K562 (cell line): ENCODE measurements at regions not wholly inside any gene's neighbourhood (a gene's known extent, or its start where the extent isn't known, plus 50 kb on each side); places are given as distances from the start of the nearest gene placed in this dataset.

Source experiments
- ATAC-seq: fragments of 200-7000 bp; cut with Tn5 transposase; 3 replicates; pipeline ENCODE4 v1.9.1; 2020; ENCODE audit warnings: moderate library complexity
- BruUV-seq: library from RNA; stranded (reverse); fragments of 400-500 nt; replicated peaks from 2 replicates; lab custom pipeline; 2021; lab: Mats Ljungman, UMichigan
- CTCF ChIA-PET: fragments of 300-600 bp; formaldehyde crosslinking; extraction: SDS; loops from one replicate; lab custom pipeline; 2021; ENCODE audit warnings: low intra/inter-chr PET ratio; lab: Yijun Ruan, JAX
- POLR2A ChIA-PET: fragments of 300-600, 350-650 bp; sonication (Branson Sonifier 250); formaldehyde crosslinking; extraction: SDS; loops from one replicate; lab custom pipeline; 2021; ENCODE audit warnings: antibody characterized with exemption, inconsistent platforms; lab: Yijun Ruan, JAX
- DNase-seq, 4 experiments: peaks; one replicate each; pipeline versions ENCODE4 v3.0.0 to v3.0.0-alpha.2; 2011 to 2018; ENCODE audit warnings: low spot score in 3 of 4, mixed read lengths in 3 of 4; ENCODE audit errors: extremely low read depth in 1 of 4
- FAIRE-seq: peaks from 2 replicates; lab custom pipeline; 2011; peaks lifted over from hg19 to GRCh38; lab: Jason Lieb, UNC
- H2AFZ ChIP-seq: 2 replicates; pipeline ENCODE4 v1.6.0; 2011; ENCODE audit warnings: low read depth, low read length, control low read depth, inconsistent platforms
- H3K27ac ChIP-seq: fragments of 200-600 bp; 3 replicates; pipeline ENCODE4 v1.8.0; 2011; ENCODE audit warnings: low read depth, mild to moderate bottlenecking, control low read depth, inconsistent platforms, low read length, moderate library complexity, mixed read lengths; ENCODE audit errors: extremely low read depth
- H3K27me3 ChIP-seq, 2 experiments: fragments of 300-600 bp in 1 of 2; 2 replicates in 1 of 2; 3 replicates in 1 of 2; pipeline versions ENCODE4 v1.6.0 to v1.8.0; 2011; ENCODE audit warnings: inconsistent platforms in 2 of 2, low read length in 2 of 2, mild to moderate bottlenecking in 1 of 2, mixed read lengths in 1 of 2, moderate library complexity in 1 of 2; ENCODE audit not compliant: control insufficient read depth in 2 of 2, insufficient read depth in 2 of 2
- H3K36me3 ChIP-seq: fragments of 300-600 bp; 3 replicates; pipeline ENCODE4 v1.8.0; 2011; ENCODE audit warnings: mild to moderate bottlenecking, low read length, inconsistent platforms; ENCODE audit not compliant: control insufficient read depth, insufficient read depth
- H3K4me1 ChIP-seq, 2 experiments: fragments of 200-600 bp in 1 of 2; replicated peaks in 1 of 2; 2 replicates in 1 of 2; 3 replicates in 1 of 2; pipeline versions ENCODE4 v1.5.1 to v1.8.0; 2011; ENCODE audit warnings: inconsistent platforms in 2 of 2, low read length in 2 of 2, mild to moderate bottlenecking in 1 of 2, mixed read lengths in 1 of 2, moderate library complexity in 1 of 2; ENCODE audit not compliant: control insufficient read depth in 2 of 2, insufficient read depth in 2 of 2
- H3K4me2 ChIP-seq: 2 replicates; pipeline ENCODE4 v1.6.1; 2011; ENCODE audit warnings: low read length, control low read depth, inconsistent platforms, mixed read lengths; ENCODE audit not compliant: insufficient read depth
- H3K4me3 ChIP-seq: fragments of 200-600 bp; sonication (generic), shearing (Covaris generic); 2 replicates; pipeline ENCODE4 v1.5.1; 2016; ENCODE audit warnings: control low read depth, inconsistent platforms
- H3K79me2 ChIP-seq: fragments of 200-600 bp; 3 replicates; pipeline ENCODE4 v1.8.0; 2011; ENCODE audit warnings: low read length, inconsistent platforms; ENCODE audit not compliant: control insufficient read depth, insufficient read depth
- H3K9ac ChIP-seq, 2 experiments: 2 replicates each; pipeline versions ENCODE4 v1.6.0 to v1.6.1; 2011; ENCODE audit warnings: low read depth in 2 of 2, low read length in 2 of 2, control low read depth in 1 of 2, inconsistent platforms in 1 of 2, mild to moderate bottlenecking in 1 of 2, mixed read lengths in 1 of 2; ENCODE audit not compliant: insufficient read depth in 1 of 2
- H3K9me1 ChIP-seq: one replicate; pipeline ENCODE4 v1.6.0; 2011; ENCODE audit warnings: inconsistent platforms, mild to moderate bottlenecking, low read length, moderate library complexity; ENCODE audit not compliant: control insufficient read depth, insufficient read depth
- H3K9me3 ChIP-seq: replicated peaks from 2 replicates; pipeline ENCODE4 v1.5.1; 2011; ENCODE audit warnings: low read depth, low read length, inconsistent platforms; ENCODE audit not compliant: control insufficient read depth, insufficient read depth
- H4K20me1 ChIP-seq: replicated peaks from 2 replicates; pipeline ENCODE4 v1.6.1; 2011; ENCODE audit warnings: low read length, inconsistent platforms, mixed read lengths; ENCODE audit not compliant: control insufficient read depth, insufficient read depth
- GABPA ChIP-seq: fragments of 200-800 bp; sonication (Bioruptor generic); conservative IDR thresholded peaks from 2 replicates; pipeline ENCODE4 v1.6.1; 2016; ENCODE audit warnings: low read depth, missing genetic modification characterization, missing compliant biosample characterization
- POLR2H ChIP-seq: IDR thresholded peaks from 2 replicates; pipeline ENCODE4 v1.6.1; 2016; ENCODE audit warnings: missing genetic modification characterization, low read depth, mild to moderate bottlenecking, control low read depth, missing compliant biosample characterization, moderate library complexity
- POU5F1 ChIP-seq: fragments of 150-350 bp; IDR thresholded peaks from 2 replicates; pipeline ENCODE4 v1.6.1; 2014; ENCODE audit warnings: borderline replicate concordance, low read length, low read depth, mild to moderate bottlenecking; ENCODE audit not compliant: partially characterized antibody
- PPARD ChIP-seq: fragments of 250-450 bp; sonication (Bioruptor Pico); IDR thresholded peaks from 2 replicates; pipeline ENCODE4 v1.8.0; 2022; ENCODE audit warnings: inconsistent platforms, mild to moderate bottlenecking, moderate library complexity
- SMARCB1 ChIP-seq: IDR thresholded peaks from 2 replicates; pipeline ENCODE4 v1.6.1; 2011; ENCODE audit warnings: improper control_type of control experiment, low read depth; ENCODE audit not compliant: insufficient read length
- TAF15 ChIP-seq: fragments of 200-400 bp; formaldehyde crosslinking; IDR thresholded peaks from 2 replicates; pipeline ENCODE4 v1.6.1; 2017; ENCODE audit warnings: mild to moderate bottlenecking, low read depth, low read length, moderate library complexity
- WGBS: fragments of 100-300 bp; shearing (Covaris generic); methylation state at CpG from one replicate; pipeline ENCODE4 v1.1.6; 2016; ENCODE audit warnings: low coverage, mixed read lengths; ENCODE audit not compliant: insufficient coverage; ENCODE audit errors: missing lambda C conversion rate; 5-methylcytosine and 5-hydroxymethylcytosine counted together
- in situ Hi-C: fragments of 300-500 bp; cut with MboI; formaldehyde crosslinking; loops from 4 replicates; pipeline ENCODE4 v1.15.0; 2018; ENCODE audit warnings: inconsistent platforms, mixed read lengths
- intact Hi-C: fragments of 100-400 bp; cut with micrococcal nuclease; formaldehyde crosslinking; loops from 2 replicates; pipeline ENCODE4 v1.14.2; 2022
- TF ChIP-seq, protein P1 (sequence below): fragments of 450-650 bp; IDR thresholded peaks from 2 replicates; pipeline ENCODE4 v1.6.1; 2017; ENCODE audit warnings: antibody characterized with exemption, mild to moderate bottlenecking

DNA sequence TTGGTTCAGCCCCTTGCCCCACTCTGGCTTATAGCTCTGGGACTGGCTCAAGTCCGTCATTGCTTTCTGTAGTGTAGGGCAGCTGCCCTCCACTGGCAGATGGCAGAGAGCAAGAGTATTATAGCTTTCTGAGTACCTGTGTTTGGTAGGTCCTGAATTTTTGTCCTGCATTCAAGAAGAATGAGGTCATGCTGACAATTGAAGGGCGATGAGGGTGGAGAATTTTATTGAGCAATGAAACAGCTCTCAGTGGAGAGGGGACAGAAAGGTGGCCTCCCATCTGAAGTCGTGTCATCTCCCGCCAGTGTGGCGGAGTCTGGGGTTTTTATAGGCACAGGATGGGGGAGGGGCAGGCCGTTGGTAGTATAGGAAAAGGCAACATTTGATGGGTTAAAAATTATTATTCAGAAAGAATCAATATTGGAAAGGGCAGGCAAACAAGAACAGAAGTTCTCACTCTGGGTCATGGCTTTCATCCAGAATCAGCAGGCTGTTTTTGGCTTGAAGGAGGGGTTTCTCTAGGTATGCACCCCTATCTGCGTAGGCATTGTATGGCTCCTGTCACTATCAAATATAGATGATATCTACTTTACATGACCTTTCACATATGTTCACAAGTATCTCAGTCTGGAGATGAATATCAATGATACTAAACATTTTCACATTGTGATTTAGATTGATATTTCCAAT, 1239.7 kb upstream of the ALCAM start:
- H3K9me3 ChIP-seq, result no peaks in the 10 kb centered on the region
- intact Hi-C loops (no loop called here), in situ Hi-C loops (no loop called here)
- BruUV-seq, result no TSS peak
- TF ChIP-seq SMARCB1 (no peak), PPARD (CRISPR knock-in tag) (no peak), POU5F1 (no peak), GABPA (tag) (no peak), TAF15 (no peak), POLR2H (tag) (no peak)
- TF ChIP-seq, protein P1, sequence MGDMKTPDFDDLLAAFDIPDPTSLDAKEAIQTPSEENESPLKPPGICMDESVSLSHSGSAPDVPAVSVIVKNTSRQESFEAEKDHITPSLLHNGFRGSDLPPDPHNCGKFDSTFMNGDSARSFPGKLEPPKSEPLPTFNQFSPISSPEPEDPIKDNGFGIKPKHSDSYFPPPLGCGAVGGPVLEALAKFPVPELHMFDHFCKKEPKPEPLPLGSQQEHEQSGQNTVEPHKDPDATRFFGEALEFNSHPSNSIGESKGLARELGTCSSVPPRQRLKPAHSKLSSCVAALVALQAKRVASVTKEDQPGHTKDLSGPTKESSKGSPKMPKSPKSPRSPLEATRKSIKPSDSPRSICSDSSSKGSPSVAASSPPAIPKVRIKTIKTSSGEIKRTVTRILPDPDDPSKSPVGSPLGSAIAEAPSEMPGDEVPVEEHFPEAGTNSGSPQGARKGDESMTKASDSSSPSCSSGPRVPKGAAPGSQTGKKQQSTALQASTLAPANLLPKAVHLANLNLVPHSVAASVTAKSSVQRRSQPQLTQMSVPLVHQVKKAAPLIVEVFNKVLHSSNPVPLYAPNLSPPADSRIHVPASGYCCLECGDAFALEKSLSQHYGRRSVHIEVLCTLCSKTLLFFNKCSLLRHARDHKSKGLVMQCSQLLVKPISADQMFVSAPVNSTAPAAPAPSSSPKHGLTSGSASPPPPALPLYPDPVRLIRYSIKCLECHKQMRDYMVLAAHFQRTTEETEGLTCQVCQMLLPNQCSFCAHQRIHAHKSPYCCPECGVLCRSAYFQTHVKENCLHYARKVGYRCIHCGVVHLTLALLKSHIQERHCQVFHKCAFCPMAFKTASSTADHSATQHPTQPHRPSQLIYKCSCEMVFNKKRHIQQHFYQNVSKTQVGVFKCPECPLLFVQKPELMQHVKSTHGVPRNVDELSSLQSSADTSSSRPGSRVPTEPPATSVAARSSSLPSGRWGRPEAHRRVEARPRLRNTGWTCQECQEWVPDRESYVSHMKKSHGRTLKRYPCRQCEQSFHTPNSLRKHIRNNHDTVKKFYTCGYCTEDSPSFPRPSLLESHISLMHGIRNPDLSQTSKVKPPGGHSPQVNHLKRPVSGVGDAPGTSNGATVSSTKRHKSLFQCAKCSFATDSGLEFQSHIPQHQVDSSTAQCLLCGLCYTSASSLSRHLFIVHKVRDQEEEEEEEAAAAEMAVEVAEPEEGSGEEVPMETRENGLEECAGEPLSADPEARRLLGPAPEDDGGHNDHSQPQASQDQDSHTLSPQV, result no peak
- no peak overlapping the region for H3K27ac ChIP-seq
- no peak for FAIRE-seq
- H3K36me3 ChIP-seq, result no peaks in the 10 kb centered on the region
- H3K27me3 ChIP-seq, result no peaks in the 10 kb centered on the region
- no peaks in the 10 kb centered on the region for H3K4me1 ChIP-seq
- no peaks in the 10 kb centered on the region for H3K79me2 ChIP-seq
- CTCF ChIA-PET, result no interaction called here
- 4% methylated on average over 7 of the region's 7 CpGs for WGBS
- H3K4me3 ChIP-seq, result no peak overlapping the region
- ATAC-seq, result no peak
- H4K20me1 ChIP-seq, result no peaks in the 10 kb centered on the region
- no peak for DNase-seq
- H3K4me2 ChIP-seq, result no peak overlapping the region
- no peak overlapping the region for H2AFZ ChIP-seq
- POLR2A ChIA-PET, result no interaction called here
- H3K9me1 ChIP-seq, result no peaks in the 10 kb centered on the region
- no peak overlapping the region for H3K9ac ChIP-seq
